ENCODE measurements at regions not wholly inside any gene's neighbourhood (a gene's known extent, or its start where the extent isn't known, plus 50 kb on each side); places are given as distances from the start of the nearest gene placed in this dataset.
"Not testable (repeated sequence)": the region's sequence is repeated elsewhere in the genome, so short reads cannot be mapped to it uniquely, and the experiment has no call there.

DNA sequence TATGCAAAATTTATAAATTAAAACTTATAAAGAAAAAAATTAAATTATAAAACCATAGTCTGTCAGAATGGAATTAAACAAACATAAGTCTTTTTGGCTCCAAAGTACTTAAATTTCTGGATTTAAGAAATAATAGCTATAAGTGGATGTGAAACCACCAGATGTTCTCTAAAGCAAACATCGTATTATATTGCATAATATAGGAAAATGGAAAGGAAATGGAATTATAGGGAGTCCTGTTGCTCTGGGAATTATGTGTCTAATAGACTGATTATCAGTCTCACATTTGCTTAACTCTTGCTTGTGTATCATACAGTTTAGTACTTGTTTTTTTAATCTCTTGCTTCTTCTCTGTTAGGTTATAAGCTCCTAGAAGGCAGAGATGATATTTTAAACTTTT is 819.2 kb downstream of the RAPGEF2 start:
- DNase-seq (ENCODE audit: low spot score in 2 of 2): no peak
- 46 to 53% methylated on average over 1 of the region's 1 CpG for WGBS, 2 donors
- no peak for TF ChIP-seq POLR2A (IDR thresholded peaks at IDR 0.05)
- TF ChIP-seq, protein P1, sequence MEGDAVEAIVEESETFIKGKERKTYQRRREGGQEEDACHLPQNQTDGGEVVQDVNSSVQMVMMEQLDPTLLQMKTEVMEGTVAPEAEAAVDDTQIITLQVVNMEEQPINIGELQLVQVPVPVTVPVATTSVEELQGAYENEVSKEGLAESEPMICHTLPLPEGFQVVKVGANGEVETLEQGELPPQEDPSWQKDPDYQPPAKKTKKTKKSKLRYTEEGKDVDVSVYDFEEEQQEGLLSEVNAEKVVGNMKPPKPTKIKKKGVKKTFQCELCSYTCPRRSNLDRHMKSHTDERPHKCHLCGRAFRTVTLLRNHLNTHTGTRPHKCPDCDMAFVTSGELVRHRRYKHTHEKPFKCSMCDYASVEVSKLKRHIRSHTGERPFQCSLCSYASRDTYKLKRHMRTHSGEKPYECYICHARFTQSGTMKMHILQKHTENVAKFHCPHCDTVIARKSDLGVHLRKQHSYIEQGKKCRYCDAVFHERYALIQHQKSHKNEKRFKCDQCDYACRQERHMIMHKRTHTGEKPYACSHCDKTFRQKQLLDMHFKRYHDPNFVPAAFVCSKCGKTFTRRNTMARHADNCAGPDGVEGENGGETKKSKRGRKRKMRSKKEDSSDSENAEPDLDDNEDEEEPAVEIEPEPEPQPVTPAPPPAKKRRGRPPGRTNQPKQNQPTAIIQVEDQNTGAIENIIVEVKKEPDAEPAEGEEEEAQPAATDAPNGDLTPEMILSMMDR (IDR thresholded peaks at IDR 0.05): no peak
- intact Hi-C loops (cut with DNase I; ENCODE audit: low total_unique reads): no loop called here
- H3K4me3 ChIP-seq (ENCODE audit: low read depth, poor library complexity, severe bottlenecking): no peak overlapping the region

DNA sequence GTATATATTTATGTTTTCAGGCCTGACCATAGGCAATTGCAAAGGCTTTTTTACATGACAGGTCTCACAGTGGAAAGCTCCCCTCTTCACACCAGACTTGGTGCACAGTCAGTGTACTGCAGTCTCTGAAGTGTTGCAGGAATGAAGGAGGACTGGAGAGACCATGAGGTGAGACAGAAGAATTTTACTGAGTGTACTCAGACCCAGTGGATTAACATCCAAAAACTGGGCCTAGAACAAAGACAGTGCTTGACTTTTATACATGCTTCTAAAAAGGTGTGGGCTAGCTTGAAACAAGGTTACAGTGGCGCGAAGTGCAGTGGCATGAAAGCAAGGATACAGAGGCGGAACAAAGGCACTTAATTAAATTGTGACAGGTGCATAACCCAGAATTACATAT is 822.9 kb downstream of the RAPGEF2 start:
- intact Hi-C loops (cut with DNase I; ENCODE audit: low total_unique reads): no loop called here
- no peak overlapping the region for H3K4me3 ChIP-seq (ENCODE audit: low read depth, poor library complexity, severe bottlenecking)
- DNase-seq (ENCODE audit: low spot score in 2 of 2): no peak
- 93 to 99% methylated on average over 3 of the region's 3 CpGs for WGBS, 2 donors
- TF ChIP-seq POLR2A (IDR thresholded peaks at IDR 0.05): no peak
- TF ChIP-seq, protein P1 (IDR thresholded peaks at IDR 0.05): no peak

DNA sequence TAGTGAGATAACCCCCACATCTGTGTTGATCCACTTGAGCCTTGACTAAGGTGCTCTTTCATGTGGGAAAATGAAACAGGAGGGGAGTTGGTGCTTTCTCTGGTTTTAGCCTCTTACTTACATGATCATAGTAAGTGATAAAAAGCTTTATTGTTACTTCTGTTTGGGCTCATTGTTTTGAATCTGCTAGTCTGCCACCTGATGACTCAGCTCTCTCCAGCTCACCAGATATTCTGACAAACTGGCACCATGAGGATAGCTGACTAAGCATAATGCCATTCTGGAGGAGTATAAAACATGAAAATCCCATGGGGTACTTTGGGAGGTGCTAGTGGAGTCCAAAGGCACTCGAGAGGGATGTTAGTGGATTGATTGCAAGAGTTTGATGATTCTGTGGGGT is 824.0 kb downstream of the RAPGEF2 start:
- intact Hi-C loops (cut with DNase I; ENCODE audit: low total_unique reads): no loop called here
- DNase-seq (ENCODE audit: low spot score in 2 of 2): no peak
- no peak overlapping the region for H3K4me3 ChIP-seq (ENCODE audit: low read depth, poor library complexity, severe bottlenecking)
- TF ChIP-seq POLR2A (IDR thresholded peaks at IDR 0.05): no peak
- TF ChIP-seq, protein P1 (IDR thresholded peaks at IDR 0.05): no peak
- 64 to 86% methylated on average over 1 of the region's 1 CpG for WGBS, 2 donors

DNA sequence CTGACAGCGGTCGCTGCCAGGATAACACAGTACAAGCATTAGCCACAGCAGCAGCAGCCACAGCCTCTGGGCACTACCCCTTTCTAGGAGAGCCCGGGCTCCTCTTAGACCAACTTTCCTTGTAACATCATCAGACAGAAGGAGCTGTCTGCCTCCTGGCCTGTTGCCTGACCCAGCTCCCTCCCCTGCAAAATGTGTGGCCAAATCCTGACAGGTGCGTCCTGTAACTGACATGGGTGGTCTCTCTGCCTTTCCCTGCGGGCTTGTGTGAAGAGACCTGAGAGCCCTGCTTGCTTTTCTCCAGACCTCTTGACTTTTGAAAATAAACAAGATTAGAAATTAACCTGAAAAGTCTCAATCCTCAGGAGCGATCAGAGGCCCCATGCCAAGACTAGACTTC is 824.9 kb downstream of the RAPGEF2 start:
- intact Hi-C loops (cut with DNase I; ENCODE audit: low total_unique reads): no loop called here
- no peak for TF ChIP-seq POLR2A (IDR thresholded peaks at IDR 0.05)
- TF ChIP-seq, protein P1 (IDR thresholded peaks at IDR 0.05): no peak
- no peak for DNase-seq (ENCODE audit: low spot score in 2 of 2)
- WGBS, 2 donors: 91 to 96% methylated on average over 6 of the region's 6 CpGs
- no peak overlapping the region for H3K4me3 ChIP-seq (ENCODE audit: low read depth, poor library complexity, severe bottlenecking)

DNA sequence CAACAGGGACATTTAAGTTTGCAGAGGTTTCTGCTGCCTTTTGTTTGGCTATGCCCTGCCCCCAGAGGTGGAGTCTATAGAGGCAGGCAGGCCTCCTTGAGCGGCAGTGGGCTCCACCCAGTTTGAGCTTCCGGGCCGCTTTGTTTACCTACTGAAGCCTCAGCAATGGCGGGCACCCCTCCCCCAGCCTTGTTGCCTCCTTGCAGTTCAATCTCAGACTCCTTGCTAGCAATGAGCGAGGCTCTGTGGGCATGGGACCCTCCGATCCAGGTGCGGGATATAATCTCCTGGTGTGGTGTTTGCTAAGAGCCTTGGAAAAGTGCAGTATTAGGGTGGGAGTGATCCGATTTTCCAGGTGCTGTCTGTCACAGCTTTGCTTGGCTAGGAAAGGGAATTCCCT is 831.7 kb downstream of the RAPGEF2 start:
- intact Hi-C loops (cut with DNase I; ENCODE audit: low total_unique reads); DNase-seq (ENCODE audit: low spot score in 2 of 2); H3K4me3 ChIP-seq (ENCODE audit: low read depth, poor library complexity, severe bottlenecking): not testable (repeated sequence)
- WGBS, 2 donors: 89 to 93% methylated on average over 8 of the region's 8 CpGs

DNA sequence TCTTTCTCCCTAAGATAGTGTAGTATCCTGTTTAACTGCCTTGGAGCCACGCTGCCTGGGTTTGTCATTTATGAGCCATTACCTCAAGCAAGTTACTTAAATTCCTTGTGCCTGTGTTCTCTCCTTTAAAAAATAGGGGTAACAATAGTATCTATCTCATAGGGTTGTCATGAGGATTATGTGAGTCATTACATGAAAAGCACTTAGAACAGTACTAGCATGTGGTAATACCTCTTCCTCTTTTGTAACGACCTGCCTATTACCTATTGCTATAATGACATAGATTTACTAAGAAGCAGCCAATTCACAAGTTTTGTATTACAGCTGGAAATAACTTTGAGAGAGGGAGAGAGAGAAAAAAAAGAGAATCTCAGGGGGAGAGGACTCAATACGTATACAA is 834.7 kb downstream of the RAPGEF2 start:
- intact Hi-C loops (cut with DNase I; ENCODE audit: low total_unique reads): no loop called here
- no peak for DNase-seq (ENCODE audit: low spot score in 2 of 2)
- TF ChIP-seq POLR2A (IDR thresholded peaks at IDR 0.05): no peak
- TF ChIP-seq, protein P1 (IDR thresholded peaks at IDR 0.05): no peak
- no peak overlapping the region for H3K4me3 ChIP-seq (ENCODE audit: low read depth, poor library complexity, severe bottlenecking)
- 73 to 83% methylated on average over 3 of the region's 3 CpGs for whole genome bisulfite sequencing, 2 donors

DNA sequence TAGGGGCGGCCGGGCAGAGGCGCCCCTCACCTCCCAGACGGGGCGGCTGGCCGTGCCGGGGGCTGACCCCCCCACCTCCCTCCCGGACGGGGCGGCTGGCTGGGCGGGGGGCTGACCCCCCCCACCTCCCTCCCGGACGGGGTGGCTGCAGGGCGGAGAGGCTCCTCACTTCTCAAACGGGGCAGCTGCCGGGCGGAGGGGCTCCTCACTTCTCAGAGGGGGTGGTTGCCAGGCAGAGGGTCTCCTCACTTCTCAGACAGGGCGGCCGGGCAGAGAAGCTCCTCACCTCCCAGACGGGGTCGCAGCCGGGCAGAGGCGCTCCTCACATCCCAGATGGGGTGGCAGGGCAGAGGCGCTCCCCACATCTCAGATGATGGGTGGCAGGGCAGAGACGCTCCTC is 836.8 kb downstream of the RAPGEF2 start:
- 99 to 100% methylated on average over 10 to 11 of the region's 25 CpGs for WGBS, 2 donors
- not testable (repeated sequence) for H3K4me3 ChIP-seq (ENCODE audit: low read depth, poor library complexity, severe bottlenecking)

More for the DNA sequence above, 836.8 kb downstream of the RAPGEF2 start:
- intact Hi-C loops (cut with DNase I; ENCODE audit: low total_unique reads); DNase-seq (ENCODE audit: low spot score in 2 of 2): not testable (repeated sequence)

Measured in lower leg skin (tissue), 4 donors.